Body of pancreas (tissue), 4 donors: ENCODE measurements at regions not wholly inside any gene's neighbourhood (a gene's known extent, or its start where the extent isn't known, plus 50 kb on each side); places are given as distances from the start of the nearest gene placed in this dataset.

Experiments
- POLR2A ChIP-seq, 3 donors: fragments of 450-650 bp; IDR thresholded peaks; one replicate each; pipeline ENCODE4 v1.6.1; 2016; ENCODE audit warnings: antibody characterized with exemption in 3 of 3, mild to moderate bottlenecking in 2 of 3
- TF ChIP-seq, protein P1 (sequence below), 7 experiments: fragments of 450-650 bp in 4 of 7; fragments of 200-600 bp in 3 of 7; sonication (generic) in 3 of 7; IDR thresholded peaks; one replicate each; pipeline ENCODE4 v1.5.1; 2016 to 2019; ENCODE audit warnings: antibody characterized with exemption in 7 of 7

DNA sequence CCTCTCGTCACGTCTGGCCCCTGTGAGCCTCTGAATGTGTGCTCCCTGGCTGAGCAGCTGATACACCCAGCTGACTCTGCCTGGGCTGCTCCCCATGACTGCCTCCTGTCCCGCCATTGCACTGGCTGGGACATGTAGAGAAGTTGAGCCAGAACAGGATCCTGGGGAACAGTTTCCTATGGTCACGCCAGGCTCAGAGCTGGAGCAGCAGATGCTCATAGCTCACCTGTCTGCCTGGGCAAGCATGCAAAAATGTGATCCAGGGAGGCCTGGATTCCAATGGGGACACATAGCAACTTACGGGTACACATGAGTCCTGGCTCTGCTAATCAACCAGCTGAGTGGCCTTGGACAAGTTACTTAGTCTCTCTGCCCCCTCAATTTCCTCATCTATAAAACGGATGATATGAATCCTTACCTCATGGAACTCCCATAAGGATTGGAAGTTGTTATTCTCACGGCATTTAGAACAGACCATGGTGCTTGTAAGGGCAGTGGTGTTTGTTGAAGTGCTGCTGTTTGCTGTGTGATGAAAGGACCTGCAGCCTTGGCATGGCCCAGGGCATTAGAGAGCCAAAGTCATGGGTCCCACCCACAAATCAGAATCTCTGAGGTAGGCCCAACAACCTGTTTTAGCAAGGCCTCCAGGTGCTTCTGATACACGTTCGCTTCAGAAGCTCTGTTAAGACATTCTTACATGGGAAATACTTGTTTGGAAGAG lies 150.3 kb upstream of the VANGL1 start:
- TF ChIP-seq POLR2A (IDR thresholded peaks at IDR 0.05): no peak
- TF ChIP-seq, protein P1, sequence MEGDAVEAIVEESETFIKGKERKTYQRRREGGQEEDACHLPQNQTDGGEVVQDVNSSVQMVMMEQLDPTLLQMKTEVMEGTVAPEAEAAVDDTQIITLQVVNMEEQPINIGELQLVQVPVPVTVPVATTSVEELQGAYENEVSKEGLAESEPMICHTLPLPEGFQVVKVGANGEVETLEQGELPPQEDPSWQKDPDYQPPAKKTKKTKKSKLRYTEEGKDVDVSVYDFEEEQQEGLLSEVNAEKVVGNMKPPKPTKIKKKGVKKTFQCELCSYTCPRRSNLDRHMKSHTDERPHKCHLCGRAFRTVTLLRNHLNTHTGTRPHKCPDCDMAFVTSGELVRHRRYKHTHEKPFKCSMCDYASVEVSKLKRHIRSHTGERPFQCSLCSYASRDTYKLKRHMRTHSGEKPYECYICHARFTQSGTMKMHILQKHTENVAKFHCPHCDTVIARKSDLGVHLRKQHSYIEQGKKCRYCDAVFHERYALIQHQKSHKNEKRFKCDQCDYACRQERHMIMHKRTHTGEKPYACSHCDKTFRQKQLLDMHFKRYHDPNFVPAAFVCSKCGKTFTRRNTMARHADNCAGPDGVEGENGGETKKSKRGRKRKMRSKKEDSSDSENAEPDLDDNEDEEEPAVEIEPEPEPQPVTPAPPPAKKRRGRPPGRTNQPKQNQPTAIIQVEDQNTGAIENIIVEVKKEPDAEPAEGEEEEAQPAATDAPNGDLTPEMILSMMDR (IDR thresholded peaks at IDR 0.05): no peak
